HepG2 (cell line): ENCODE measurements at regions not wholly inside any gene's neighbourhood (a gene's known extent, or its start where the extent isn't known, plus 50 kb on each side); places are given as distances from the start of the nearest gene placed in this dataset.

Experiments used
- CHD2 ChIP-seq: IDR thresholded peaks from 2 replicates; pipeline ENCODE4 v1.6.1; 2011; ENCODE audit warnings: low read depth, low read length, improper control_type of control experiment
- CHD4 ChIP-seq: fragments of 200-600 bp; sonication (generic); IDR thresholded peaks from 2 replicates; pipeline ENCODE4 v1.7.0; 2017; ENCODE audit warnings: mild to moderate bottlenecking, low read length, borderline replicate concordance
- JUN ChIP-seq: sonication (generic); formaldehyde crosslinking; IDR thresholded peaks from 2 replicates; pipeline ENCODE4 v1.4.0; 2020; ENCODE audit warnings: mild to moderate bottlenecking, missing genetic modification reagents
- SP2 ChIP-seq: sonication (generic); formaldehyde crosslinking; IDR thresholded peaks from 2 replicates; pipeline ENCODE4 v1.5.1; 2020; ENCODE audit warnings: mild to moderate bottlenecking, missing genetic modification reagents
- ZBTB1 ChIP-seq: sonication (generic); formaldehyde crosslinking; IDR thresholded peaks from 2 replicates; pipeline ENCODE4 v1.4.0; 2020; ENCODE audit warnings: missing genetic modification reagents, borderline replicate concordance
- TF ChIP-seq, protein P1 (sequence below): sonication (generic); formaldehyde crosslinking; IDR thresholded peaks from 2 replicates; pipeline ENCODE4 v1.4.0; 2020; ENCODE audit warnings: missing genetic modification reagents

DNA sequence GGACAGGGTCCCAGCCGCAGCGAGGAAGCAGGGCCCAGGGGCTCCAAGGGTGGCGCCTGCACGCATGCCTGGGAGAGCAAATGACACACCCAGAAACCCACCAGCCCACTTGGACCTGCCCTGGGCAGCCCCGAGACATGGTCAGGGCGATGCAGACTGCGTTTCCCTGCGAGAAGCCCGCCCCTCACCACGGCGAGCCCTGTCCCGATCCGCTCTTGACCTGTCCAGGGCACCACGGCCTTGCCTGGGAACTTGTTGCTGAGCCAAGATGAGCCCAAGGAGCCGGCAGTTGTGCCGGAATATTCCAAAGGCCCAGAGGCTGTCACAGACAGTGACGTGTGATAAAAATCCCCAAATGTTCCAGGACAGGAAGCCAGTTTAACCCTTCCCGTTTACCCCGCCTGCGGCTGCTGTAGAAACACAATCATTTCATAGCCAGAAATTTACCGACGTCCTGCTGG, 78.1 kb downstream of the SIK1 start:
- TF ChIP-seq, protein P1, sequence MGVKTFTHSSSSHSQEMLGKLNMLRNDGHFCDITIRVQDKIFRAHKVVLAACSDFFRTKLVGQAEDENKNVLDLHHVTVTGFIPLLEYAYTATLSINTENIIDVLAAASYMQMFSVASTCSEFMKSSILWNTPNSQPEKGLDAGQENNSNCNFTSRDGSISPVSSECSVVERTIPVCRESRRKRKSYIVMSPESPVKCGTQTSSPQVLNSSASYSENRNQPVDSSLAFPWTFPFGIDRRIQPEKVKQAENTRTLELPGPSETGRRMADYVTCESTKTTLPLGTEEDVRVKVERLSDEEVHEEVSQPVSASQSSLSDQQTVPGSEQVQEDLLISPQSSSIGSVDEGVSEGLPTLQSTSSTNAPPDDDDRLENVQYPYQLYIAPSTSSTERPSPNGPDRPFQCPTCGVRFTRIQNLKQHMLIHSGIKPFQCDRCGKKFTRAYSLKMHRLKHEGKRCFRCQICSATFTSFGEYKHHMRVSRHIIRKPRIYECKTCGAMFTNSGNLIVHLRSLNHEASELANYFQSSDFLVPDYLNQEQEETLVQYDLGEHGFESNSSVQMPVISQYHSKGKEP (CRISPR knock-in tag): no peak
- TF ChIP-seq JUN (CRISPR knock-in tag) (no peak), CHD2 (no peak), ZBTB1 (CRISPR knock-in tag) (no peak), CHD4 (no peak), SP2 (CRISPR knock-in tag) (no peak)
